ENCODE measurements at regions not wholly inside any gene's neighbourhood (a gene's known extent, or its start where the extent isn't known, plus 50 kb on each side); places are given as distances from the start of the nearest gene placed in this dataset.

DNA sequence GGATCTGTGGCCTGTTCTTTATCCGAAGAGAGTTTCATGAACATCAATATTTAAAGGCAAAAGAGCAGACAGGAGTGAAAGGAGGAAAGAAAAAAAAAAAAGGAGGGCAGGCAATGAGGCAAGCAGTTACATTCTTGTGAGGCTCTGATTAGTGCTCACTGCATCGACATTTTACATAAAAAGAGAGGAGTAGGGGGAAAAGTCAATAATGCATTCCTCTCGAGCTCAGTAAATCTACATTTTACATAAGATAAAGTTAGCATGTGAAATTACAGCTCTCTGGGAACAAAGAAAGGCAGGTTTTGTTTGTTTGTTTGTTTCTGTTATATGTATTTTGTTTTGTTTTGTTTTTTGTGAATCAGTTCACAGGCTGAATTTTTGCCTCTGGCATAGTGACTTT is 187.1 kb upstream of the ARL4C start:
- H2AFZ ChIP-seq (ENCODE audit: low read depth, low read length): no peak overlapping the region
- no peak overlapping the region for H3K27ac ChIP-seq (ENCODE audit: low read length)

DNA sequence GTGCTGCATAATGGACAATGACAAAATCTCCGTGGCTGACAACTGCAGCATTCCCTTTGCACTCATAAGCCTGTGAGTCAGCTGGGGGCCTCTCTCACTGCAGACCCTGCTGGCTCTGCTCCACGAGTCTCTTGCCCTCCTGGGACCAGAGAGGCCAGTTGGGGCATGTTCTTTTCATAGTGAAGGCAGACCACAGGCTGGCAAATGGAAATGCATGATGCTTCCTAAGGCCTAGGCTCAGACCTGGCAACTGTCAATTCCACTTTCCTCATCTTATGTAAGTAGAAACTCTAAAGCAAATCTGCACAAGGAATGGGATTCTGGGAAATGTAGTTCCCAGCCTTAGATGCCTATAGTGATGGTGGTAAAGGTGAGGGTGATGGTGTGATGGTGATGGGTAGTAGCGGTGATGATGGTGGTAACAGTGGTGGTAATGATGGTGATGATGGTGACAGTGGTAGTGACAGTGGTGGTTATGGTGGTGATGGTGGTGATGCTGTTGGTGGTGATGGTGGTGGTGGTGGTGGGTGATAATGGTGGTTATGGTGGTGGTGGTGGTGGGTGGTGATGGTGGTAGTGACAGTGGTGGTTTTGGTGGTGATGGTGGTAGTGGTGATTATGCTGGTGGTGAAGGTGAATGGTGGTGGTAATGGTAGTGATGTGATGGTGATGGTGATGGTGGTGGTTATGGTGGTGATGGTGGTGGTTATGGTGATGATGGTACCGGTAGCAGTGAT is 185.8 kb upstream of the ARL4C start:
- no peaks in the 10 kb centered on the region for H4K20me1 ChIP-seq (ENCODE audit: insufficient read depth)
- no peaks in the 10 kb centered on the region for H3K79me2 ChIP-seq (replicated peaks; ENCODE audit: insufficient read depth, low read length)
- TF ChIP-seq POLR2AphosphoS5 (IDR thresholded peaks at IDR 0.05) (no peak), MXI1 (conservative IDR thresholded peaks at IDR 0.05; ENCODE audit: poor library complexity, severe bottlenecking) (no peak), EZH2 (IDR thresholded peaks at IDR 0.05; ENCODE audit: borderline replicate concordance, insufficient read depth, low read length, poor library complexity, severe bottlenecking) (no peak), SMC3 (conservative IDR thresholded peaks at IDR 0.05; ENCODE audit: poor library complexity) (no peak), RAD21 (conservative IDR thresholded peaks at IDR 0.05) (no peak)
- TF ChIP-seq, protein P1, sequence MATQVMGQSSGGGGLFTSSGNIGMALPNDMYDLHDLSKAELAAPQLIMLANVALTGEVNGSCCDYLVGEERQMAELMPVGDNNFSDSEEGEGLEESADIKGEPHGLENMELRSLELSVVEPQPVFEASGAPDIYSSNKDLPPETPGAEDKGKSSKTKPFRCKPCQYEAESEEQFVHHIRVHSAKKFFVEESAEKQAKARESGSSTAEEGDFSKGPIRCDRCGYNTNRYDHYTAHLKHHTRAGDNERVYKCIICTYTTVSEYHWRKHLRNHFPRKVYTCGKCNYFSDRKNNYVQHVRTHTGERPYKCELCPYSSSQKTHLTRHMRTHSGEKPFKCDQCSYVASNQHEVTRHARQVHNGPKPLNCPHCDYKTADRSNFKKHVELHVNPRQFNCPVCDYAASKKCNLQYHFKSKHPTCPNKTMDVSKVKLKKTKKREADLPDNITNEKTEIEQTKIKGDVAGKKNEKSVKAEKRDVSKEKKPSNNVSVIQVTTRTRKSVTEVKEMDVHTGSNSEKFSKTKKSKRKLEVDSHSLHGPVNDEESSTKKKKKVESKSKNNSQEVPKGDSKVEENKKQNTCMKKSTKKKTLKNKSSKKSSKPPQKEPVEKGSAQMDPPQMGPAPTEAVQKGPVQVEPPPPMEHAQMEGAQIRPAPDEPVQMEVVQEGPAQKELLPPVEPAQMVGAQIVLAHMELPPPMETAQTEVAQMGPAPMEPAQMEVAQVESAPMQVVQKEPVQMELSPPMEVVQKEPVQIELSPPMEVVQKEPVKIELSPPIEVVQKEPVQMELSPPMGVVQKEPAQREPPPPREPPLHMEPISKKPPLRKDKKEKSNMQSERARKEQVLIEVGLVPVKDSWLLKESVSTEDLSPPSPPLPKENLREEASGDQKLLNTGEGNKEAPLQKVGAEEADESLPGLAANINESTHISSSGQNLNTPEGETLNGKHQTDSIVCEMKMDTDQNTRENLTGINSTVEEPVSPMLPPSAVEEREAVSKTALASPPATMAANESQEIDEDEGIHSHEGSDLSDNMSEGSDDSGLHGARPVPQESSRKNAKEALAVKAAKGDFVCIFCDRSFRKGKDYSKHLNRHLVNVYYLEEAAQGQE (IDR thresholded peaks at IDR 0.05; ENCODE audit: borderline replicate concordance): no peak
- H3K9me3 ChIP-seq (ENCODE audit: low read length): no peaks in the 10 kb centered on the region
- no peaks in the 10 kb centered on the region for H3F3A ChIP-seq (ENCODE audit: insufficient read depth, low read length, poor library complexity, severe bottlenecking)
- H3K27ac ChIP-seq (ENCODE audit: low read length): no peak overlapping the region
- H2AFZ ChIP-seq (ENCODE audit: low read depth, low read length): no peak overlapping the region
- H3K4me2 ChIP-seq (ENCODE audit: low read length): no peak overlapping the region
- H3K36me3 ChIP-seq (ENCODE audit: insufficient read depth, low read length): no peaks in the 10 kb centered on the region
- no peaks in the 10 kb centered on the region for H3K27me3 ChIP-seq (ENCODE audit: insufficient read depth, low read depth, low read length)
- no peak overlapping the region for H3K4me3 ChIP-seq (ENCODE audit: low read length)
- no peaks in the 10 kb centered on the region for H3K9me2 ChIP-seq (ENCODE audit: insufficient read depth, low read length)
- no peak overlapping the region for H3K9ac ChIP-seq (ENCODE audit: low read length)

More for the DNA sequence above, 187.1 kb upstream of the ARL4C start:
- TF ChIP-seq MXI1 (conservative IDR thresholded peaks at IDR 0.05; ENCODE audit: poor library complexity, severe bottlenecking) (no peak), SMC3 (conservative IDR thresholded peaks at IDR 0.05; ENCODE audit: poor library complexity) (no peak), RAD21 (conservative IDR thresholded peaks at IDR 0.05) (no peak), POLR2AphosphoS5 (IDR thresholded peaks at IDR 0.05) (no peak), EZH2 (IDR thresholded peaks at IDR 0.05; ENCODE audit: borderline replicate concordance, insufficient read depth, low read length, poor library complexity, severe bottlenecking) (no peak), EP300 (conservative IDR thresholded peaks at IDR 0.05; ENCODE audit: poor library complexity, severe bottlenecking) (no peak), TAF1 (IDR thresholded peaks at IDR 0.05; ENCODE audit: low read depth) (no peak)
- TF ChIP-seq, protein P2, sequence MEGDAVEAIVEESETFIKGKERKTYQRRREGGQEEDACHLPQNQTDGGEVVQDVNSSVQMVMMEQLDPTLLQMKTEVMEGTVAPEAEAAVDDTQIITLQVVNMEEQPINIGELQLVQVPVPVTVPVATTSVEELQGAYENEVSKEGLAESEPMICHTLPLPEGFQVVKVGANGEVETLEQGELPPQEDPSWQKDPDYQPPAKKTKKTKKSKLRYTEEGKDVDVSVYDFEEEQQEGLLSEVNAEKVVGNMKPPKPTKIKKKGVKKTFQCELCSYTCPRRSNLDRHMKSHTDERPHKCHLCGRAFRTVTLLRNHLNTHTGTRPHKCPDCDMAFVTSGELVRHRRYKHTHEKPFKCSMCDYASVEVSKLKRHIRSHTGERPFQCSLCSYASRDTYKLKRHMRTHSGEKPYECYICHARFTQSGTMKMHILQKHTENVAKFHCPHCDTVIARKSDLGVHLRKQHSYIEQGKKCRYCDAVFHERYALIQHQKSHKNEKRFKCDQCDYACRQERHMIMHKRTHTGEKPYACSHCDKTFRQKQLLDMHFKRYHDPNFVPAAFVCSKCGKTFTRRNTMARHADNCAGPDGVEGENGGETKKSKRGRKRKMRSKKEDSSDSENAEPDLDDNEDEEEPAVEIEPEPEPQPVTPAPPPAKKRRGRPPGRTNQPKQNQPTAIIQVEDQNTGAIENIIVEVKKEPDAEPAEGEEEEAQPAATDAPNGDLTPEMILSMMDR (IDR thresholded peaks at IDR 0.05; ENCODE audit: poor library complexity, severe bottlenecking): no peak
- Histone ChIP-seq H3F3A (ENCODE audit: insufficient read depth, low read length, poor library complexity, severe bottlenecking) (no peaks in the 10 kb centered on the region), H3K9me3 (ENCODE audit: low read length) (no peaks in the 10 kb centered on the region), H3K9me2 (ENCODE audit: insufficient read depth, low read length) (no peaks in the 10 kb centered on the region), H3K4me2 (ENCODE audit: low read length) (no peak overlapping the region), H3K27me3 (ENCODE audit: insufficient read depth, low read depth, low read length) (no peaks in the 10 kb centered on the region), H3K9ac (ENCODE audit: low read length) (no peak overlapping the region), H4K20me1 (ENCODE audit: insufficient read depth) (no peaks in the 10 kb centered on the region), H3K4me3 (ENCODE audit: low read length) (no peak overlapping the region), H3K79me2 (replicated peaks; ENCODE audit: insufficient read depth, low read length) (no peaks in the 10 kb centered on the region), H3K36me3 (ENCODE audit: insufficient read depth, low read length) (no peaks in the 10 kb centered on the region)
